Stimulated activated CD8-positive, alpha-beta memory T cell treated with anti-CD3 and anti-CD28 coated beads, Interleukin-2, amount 100 ng/mL, for 1 hour (primary cell): ENCODE measurements at regions not wholly inside any gene's neighbourhood (a gene's known extent, or its start where the extent isn't known, plus 50 kb on each side); places are given as distances from the start of the nearest gene placed in this dataset.
A peak's percentile ranks its signal among the peaks of the same experiment; 100 is the strongest.
"Not testable (repeated sequence)": the region's sequence is repeated elsewhere in the genome, so short reads cannot be mapped to it uniquely, and the experiment has no call there.

Experiments used
- DNase-seq, 2 donors: peaks; one replicate each; pipeline ENCODE4 v3.0.0-alpha.2; 2020; ENCODE audit warnings: low read depth in 2 of 2

DNA sequence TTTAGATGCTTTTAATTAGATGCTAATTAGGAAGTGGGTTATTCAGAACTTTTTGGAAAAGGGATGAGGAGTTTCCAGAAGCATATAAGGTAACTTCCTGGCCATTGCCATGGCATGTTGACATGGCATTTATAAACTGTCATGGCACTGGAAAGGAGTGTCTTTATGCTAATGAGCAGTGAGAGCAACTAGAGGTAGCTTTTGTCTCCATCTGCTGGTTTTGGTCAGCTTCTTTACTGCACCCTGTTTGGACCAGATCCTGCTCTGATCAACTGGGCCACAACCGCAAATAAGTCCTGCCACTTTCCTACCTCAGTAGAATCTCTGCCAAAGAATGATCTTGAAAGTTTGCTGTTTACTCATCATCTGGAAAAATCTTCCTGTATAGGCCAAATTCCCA, 193.6 kb downstream of the FAM72C start:
- not testable (repeated sequence) for DNase-seq

DNA sequence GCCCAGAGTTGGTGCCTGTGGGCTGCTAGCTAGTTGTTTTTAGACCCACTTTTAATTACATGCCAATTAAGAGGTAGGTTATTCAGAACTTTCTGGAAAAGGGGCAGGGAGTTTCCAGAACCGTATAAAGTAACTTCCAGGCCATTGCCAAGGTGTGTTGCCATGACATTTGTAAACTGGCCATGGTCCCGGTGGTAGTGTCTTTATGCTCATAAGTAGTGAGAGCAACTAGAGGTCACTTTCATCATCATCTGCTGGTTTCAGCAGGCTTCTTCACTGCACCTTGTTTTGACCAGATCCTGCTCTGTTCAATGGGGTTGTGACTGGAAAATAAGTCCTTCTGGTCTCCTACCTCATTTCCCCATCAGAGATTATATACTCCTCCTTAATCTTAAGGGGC, 207.0 kb downstream of the FAM72C start:
- not testable (repeated sequence) for DNase-seq

DNA sequence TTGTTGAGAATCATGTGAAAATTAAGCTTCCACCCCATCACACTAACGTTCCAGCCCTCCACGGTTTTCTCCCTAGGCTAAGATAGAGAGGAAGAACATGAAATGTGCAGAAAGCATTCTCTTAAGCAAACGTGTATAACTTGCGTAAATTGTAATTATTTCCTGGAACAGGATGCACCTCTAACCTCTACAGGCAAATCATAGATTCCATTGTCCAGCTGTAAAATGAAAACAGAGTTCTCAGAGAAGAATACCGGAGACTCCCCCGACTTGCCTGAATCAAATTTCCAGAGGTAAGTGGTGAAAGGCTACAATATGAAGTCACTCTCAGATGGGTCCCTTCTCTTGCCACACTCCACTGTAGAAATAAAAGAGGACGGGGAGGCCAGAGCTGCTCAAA, 211.4 kb downstream of the FAM72C start:
- DNase-seq: not testable (repeated sequence)

DNA sequence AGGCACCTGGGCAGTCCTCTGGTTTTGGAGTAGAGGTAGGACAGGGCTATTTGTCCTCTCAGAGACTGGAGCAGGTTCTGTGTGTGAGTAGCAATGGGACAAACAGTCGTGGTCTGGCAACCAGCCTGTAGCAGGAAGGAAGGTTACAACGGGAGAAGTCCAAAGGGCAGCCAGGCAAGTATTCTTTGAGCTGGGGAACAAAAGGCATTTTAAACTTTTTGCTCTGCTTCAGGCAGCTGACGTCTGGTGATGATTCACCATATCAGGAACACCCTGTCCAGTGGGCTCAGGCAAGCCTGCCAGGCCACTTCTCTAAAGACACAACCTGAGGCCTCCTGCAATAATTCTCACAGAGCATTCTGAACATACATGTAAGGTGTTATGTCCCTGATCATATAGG, 215.8 kb downstream of the FAM72C start:
- not testable (repeated sequence) for DNase-seq

DNA sequence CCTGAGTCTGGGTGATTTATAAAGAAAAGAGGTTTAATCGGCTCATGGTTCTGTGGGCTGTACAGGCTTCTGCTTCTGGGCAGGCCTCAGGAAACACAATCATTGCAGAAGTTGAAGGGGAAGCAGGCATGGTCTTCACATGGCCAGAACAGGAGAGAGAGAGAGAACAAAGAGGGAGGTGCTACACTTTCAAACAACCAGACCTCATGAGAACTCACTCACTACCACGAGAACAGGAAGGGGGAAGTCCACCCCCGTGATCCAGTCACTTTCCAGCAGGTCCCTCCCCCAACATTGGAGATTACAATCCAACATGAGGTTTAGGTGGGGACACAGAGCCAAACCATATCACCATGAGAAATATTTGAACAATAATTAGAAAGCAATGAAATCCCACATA, 222.9 kb downstream of the FAM72C start:
- no peak for DNase-seq

DNA sequence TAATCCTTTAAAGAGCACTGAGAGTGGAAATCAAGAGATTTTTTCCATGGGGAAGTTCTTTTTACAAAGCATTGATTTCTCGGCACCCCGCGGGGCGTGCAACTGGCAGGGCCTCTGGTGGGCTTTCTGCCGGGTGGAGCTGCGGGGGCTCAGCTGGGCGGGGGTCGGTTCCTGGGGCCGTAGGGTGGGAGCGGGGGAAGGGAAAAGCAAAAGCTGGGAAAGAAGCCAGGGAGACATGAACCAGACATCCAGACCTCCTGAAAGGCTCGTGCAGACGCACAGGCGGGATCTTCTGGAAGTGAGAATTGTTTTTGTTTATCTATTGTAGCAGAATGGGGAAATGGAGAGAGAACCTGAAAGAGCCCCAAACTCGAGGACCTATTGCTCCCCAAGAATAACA, 235.2 kb downstream of the FAM72C start:
- no peak for DNase-seq

DNA sequence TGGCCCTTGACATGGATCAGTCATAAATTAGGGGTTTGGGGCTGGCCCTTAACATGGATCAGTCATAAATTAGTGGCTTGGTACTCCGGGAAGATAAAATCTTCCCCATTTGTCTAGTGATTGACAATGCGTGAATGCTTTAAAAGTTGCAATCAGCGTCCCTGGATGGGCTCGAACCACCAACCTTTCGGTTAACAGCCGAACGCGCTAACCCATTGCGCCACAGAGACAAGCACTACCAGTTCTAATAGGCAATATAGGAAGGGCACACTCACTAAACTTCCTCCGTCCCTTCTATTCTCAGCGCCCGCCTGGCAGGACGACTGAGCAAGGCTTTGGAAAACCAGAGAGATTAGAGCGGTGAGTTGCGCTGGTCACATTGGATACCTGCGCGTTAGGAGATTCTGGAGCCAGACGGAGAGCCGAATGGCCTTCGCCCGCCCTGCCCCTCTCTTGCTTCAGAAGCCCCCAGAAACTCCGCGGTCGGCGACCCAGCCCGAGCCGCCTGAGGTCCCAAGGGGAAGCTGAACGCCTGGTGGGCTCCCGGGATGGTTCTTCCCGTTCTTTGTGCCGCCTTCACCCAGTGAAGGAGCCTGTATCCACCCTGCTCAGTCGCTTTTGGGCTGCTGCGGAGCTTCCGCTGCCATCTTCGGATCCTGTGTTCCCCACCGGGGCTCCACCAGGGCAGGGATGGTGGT, 235.9 kb downstream of the FAM72C start:
- DNase-seq: no peak

DNA sequence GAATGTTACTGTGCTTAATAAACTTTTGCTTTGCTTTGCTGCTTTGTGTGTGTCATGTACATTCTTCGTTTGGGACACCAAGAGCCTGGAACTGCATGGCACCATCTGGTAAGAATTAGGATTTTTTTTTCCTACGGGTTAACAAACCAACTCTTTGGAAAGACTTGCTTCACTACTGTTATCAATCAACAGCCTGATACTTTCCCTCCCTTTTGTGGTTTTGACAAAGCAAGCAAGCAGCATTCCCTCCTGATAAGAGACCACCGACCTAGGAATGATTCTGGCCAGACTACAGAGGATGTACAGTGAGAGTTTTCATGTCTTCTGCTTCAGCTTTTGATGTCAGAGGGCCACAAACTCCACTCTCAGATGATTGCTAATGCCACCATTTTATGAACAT, 237.5 kb downstream of the FAM72C start:
- not testable (repeated sequence) for DNase-seq

DNA sequence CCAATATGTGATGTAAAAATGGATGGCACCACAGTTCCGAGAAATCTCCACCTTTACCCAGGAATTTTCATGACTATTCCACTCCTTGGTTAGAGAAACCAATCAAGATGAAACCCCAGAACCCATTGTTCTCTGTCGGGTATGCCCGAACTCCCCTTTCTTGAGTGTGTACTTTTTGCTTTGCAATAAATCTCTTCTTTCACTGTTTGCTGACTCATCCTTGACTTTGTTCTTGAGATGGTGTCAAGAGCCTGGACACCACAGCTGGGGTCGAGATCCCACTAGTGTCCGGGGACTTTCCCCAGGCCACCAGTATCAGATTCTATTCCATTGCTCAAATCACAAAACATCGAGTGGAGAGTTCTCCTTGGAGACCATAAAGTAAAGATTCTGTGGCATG, 240.9 kb downstream of the FAM72C start:
- DNase-seq: not testable (repeated sequence)

DNA sequence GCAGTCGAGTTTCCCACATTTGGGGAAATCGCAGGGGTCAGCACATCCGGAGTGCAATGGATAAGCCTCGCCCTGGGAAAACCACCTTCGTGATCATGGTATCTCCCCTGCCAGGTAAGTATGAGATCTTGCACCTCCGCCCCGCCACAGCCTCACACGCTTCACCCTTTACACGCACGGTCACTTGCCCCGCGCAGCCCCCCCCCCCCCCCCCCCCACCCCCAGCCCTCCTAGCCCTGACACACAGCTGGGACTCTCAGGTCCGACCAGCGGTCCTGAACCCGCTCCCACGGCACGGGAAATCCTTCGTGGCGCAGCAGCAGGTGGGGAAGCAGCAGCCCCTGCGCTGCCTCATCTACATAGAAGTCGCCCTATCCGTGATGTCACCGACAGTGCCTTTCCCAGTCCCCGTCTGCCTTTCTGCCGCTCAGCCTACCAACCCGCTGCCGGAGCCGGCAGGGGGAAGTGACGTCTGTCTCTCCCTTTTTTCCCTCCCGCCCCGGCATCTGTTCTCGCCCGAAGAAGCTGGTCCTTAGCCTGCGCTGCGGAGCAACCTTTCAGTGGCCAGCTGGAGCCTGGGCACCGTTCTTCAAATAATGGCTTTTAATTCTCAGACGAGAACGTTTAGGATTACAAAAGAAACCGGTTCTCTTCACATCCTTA, 242.2 kb downstream of the FAM72C start:
- peak in 1 of 2 donors; percentile 6 for DNase-seq

DNA sequence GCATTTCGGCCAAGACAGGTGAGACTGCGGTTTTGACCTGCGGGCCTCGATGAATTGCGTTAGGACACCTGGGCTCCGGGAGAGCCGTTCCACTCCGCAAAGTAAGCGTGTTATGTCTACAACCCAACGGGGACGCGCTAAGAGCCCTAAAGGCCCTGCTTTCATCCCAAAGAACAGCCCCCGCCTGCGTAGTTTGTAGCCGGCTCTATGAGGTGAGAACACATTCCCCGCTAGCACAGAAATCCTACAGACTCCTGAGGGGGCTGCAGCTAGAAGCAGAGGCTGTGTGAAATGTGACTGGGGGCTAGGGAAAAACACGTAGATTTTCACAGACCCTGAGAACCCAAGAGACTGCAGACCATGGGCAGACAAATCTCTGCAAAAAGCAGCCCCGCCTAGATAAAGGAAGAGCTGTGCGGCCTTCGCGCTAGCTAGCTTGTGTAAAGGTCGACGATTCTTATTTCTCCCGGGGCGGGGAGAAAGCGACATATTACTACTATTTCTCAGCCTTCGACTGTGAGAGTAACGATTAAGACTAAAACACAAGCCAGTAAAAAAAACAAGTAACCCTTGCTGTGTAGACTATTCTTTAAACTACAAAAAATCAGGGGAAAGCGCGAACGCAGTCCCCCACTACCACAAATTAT, 242.9 kb downstream of the FAM72C start:
- DNase-seq: not testable (repeated sequence)

DNA sequence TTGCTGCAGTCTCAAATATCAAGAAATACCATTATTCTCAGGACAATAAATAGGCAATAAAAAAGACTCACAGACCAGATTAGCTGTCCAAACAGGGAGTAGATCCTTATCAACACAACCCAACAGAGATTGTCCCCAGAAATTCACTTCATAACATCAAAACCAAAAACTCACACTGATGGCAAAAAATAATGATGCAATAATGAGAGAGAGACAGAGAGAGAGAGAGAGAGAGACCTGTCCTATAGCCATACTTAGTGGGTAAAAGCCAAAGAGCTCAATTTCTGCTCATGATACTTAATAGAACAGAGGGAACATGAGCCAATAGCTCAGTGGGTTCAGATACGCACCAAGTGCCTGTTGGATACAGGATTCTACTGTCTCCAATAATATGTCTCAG, 244.5 kb downstream of the FAM72C start:
- DNase-seq: no peak

DNA sequence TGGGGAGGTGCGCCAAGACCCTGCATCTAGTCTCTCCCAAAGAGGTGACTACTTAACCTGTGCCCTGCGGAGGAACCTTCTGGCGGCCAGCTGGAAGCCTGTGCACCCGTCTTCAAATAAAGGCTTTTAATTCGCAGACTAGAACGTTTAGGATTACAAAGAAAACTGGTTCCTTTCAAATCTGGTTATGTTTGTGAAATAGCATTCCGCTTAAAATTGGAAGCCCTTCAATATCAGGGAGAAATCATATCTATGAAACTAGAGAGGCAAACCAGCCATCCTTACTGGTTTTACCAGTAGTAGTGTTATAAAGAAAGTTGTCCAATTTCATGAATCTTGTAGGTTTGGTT, 250.8 kb downstream of the FAM72C start:
- DNase-seq: no peak

DNA sequence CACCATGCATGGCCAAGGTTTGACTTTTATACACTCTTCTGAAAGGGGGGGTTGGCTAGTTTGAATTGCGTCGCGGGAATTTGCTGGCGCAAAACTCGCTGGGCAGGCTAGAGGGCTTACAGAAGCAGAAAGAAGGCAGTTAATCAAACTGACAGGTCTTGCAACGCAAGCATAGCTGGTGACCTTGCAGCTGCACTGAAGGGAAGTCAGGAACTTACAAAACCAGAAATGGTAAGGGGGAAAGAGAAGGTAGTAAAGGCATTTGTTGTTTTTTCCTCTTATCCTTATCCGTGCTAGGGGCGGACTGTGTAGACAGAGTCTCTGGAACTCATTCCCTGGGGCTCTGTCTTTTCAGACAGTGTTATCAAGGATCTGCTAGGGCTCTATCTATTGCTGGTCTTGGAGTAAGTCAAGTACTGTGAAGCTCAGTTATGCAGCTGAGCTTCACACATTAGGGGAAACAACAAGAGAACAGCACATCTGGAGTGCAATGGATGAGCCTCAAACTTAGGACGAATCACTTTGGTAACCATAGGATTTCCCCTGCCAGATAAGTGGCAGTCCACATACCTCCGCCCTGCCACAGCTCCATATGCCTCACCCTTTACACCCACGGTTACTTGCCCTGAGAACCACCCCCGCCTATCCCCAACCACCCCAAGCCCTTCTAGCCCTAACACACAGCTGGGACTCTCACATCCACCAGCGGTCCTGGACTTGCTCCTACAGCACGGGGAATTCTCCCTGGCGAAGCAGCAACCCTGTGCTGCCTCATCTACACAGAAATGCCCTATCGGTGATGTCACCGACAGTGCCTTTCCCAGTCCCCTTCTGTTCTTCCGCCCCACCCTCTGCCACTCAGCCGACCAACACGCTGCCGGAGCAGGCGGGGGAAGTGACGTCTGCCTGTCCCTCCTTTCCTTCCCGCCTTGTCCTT, 251.4 kb downstream of the FAM72C start:
- no peak for DNase-seq

DNA sequence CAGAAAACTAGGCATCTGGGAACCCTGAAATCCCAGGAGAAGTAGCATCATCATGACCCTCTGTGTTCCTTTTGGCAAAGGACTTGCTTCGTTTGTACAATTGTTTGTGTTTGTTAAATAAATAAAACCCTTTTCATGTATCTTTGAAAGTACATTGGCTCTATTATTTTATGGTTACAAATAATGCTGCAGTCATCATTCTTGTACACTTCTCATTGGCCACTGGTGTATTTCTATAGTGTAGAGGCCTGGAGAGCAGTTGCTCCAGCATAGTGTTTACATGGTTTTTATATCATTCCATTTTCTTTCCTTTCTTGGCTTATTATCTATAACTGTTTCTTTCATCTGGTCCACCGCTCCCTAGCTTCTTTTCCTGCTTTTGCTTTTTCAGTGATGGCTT, 253.3 kb downstream of the FAM72C start:
- DNase-seq: no peak

DNA sequence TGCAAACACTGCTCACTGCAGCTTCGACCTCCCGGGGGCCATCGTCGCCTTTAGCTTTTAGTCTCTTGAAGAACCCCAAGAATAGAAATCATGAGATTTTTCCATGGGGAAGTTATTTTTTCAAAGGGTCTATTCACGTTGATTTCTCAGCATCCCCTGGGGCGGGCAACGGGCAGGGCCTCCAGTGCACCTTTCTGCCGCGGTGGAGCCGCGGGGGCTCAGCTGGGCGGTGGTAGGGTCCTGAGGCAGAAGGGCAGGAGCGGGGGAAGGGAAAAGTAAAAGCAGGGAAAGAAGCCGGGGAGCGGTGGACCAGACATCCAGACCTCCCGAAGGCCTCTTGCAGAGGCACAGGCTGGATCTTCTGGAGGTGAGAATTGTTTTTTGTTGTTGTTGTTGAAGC, 253.8 kb downstream of the FAM72C start:
- no peak for DNase-seq

DNA sequence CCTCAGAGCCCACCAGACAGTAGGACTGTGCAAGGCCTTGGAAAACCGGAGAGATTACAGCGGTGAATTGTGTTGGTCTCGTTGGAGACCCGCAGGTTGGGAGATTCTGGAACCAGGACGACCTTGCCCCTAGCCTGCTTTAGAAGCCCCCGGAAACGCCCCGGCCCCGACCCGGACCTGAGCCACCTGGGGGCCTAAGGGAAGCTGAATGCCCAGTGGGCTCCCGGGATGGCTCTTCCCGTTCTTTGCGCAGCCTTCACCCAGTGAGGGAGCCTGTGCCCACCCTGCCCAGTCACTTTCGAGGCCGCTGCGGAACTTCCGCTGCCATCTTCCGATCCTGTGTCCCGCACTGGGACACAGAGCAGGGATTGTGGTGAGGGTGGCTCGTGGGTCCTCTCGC, 254.4 kb downstream of the FAM72C start:
- no peak for DNase-seq

DNA sequence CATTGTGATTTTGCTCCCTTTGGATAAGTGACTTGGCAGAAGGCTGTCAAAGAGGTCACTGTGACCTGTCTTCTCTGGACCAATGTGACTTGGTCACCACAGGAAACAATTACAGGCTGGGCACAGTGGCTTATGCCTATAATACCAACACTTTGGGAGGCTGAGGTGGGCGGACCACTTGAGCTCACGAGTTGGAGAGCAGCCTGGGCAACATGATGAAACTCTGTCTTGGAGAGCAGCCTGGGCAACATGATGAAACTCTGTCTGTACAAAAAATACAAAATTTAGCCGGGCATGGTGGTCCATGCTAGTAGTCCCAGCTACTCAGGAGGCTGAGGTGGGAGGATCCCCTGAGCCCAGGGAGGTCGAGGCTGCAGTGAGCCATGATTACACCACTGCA, 256.9 kb downstream of the FAM72C start:
- DNase-seq: not testable (repeated sequence)

DNA sequence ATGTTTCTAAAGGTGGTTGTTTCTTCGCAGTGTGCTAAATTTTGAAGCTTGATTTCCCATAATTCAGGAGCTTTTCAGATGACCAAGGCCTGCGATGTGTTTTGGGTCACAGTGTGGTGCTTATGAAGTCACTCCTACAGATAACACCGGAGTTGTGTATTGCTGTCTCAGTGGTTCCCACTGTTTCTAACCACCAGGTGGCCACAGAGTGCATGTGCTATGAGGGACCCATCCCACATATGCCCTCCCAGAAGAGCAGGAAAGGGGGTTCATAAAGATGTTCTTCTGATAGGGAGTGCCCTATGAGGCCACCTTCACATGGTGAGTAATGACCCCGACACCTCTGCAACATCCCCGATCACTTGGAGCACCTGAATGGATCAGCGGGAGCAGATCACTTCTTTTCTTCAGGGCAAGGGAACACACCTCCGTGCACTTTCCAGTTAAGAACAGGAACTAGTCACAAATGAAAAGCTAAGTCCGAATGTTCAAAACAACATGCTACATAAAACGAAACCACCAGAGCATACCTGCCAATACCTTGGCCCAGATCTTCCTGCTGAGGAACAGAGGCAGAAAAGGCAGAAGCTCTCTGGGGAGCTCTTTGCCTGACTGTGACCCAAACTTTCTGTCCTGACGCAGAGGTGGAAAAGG, 262.1 kb downstream of the FAM72C start:
- DNase-seq: not testable (repeated sequence)

DNA sequence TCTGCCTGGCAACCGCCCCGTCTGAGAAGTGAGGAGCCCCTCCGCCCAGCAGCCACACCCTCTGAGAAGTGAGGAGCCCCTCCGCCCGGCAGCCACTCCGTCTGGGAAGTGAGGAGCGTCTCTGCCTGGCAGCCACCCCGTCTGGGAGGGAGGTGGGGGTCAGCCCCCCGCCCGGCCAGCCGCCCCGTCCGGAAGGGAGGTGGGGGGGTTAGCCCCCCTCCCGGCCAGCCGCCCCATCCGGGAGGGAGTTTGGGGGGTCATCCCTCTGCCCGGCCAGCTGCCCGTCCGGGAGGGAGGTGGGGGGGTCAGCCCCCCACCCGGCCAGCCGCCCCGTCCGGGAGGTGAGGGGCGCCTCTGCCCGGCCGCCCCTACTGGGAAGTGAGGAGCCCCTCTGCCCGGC, 269.0 kb downstream of the FAM72C start:
- DNase-seq: not testable (repeated sequence)

DNA sequence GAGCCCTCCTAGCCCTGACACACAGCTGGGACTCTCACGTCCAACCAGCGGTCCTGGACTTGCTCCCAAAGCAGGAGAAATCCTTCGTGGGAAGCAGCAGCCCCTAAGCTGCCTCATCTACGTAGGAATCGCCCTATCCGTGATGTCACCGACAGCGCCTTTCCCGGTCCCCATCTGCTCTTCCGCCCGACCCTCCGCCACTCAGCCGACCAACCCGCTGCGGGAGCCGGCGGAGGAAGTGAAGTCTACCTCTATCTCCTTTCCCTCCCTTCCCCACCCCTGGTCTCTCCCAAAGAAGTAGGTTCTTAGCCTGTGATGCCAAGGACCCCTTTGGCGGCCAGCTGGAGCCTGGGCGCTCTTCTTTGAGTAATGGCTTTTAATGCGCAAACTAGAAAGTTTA, 272.1 kb downstream of the FAM72C start:
- no peak for DNase-seq

DNA sequence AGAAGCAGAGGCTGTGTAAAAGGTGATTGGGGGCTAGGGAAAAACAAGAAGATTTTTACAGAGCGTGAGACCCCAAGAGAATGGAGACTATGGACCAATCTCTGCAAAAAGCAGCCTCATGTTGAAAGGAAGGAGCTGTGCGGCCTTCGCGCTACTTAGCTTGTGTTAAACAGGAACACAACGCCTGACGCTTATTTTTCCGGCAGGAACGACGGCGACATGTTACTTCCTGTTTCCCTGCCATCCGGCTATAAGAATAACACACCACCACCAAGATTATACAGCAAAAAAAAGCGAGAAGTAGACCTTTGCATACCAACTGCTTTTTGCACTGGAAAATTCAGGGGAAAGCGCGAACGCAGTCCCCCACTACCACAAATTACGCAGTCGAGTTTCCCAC, 272.7 kb downstream of the FAM72C start:
- DNase-seq: no peak
